ENCODE measurements at regions not wholly inside any gene's neighbourhood (a gene's known extent, or its start where the extent isn't known, plus 50 kb on each side); places are given as distances from the start of the nearest gene placed in this dataset.

GRCh38 chr6:139581485-139581865 lies 207.0 kb upstream of the CITED2 start:
- no peak overlapping the region for H2AFZ ChIP-seq
- no peaks in the 10 kb centered on the region for H3K79me2 ChIP-seq (ENCODE audit: low read depth)
- H4K20me1 ChIP-seq (ENCODE audit: insufficient read depth), result no peaks in the 10 kb centered on the region
- H3K36me3 ChIP-seq (ENCODE audit: low read depth), result no peaks in the 10 kb centered on the region
- no peak for TF ChIP-seq EZH2 (IDR thresholded peaks at IDR 0.05; ENCODE audit: low read depth)
- TF ChIP-seq CTCF (conservative IDR thresholded peaks at IDR 0.05), result no peak
- no TSS peak for BruUV-seq (replicated peaks)
- no peak overlapping the region for H3K4me3 ChIP-seq
- CTCF ChIA-PET, result no interaction called here
- H3K4me1 ChIP-seq (replicated peaks; ENCODE audit: insufficient read depth), result peaks cover 33% of the 10 kb centered on the region
- no peak overlapping the region for H3K27ac ChIP-seq
- H3F3A ChIP-seq (ENCODE audit: insufficient read depth, low read depth), result peaks cover 19% of the 10 kb centered on the region
- intact Hi-C loops (cut with micrococcal nuclease; ENCODE audit: unreplicated experiment), result loop anchor here (10.0 kb wide), 1 partner anchor 413 kb away; no protein-coding TSS in a partner anchor
- H3K4me2 ChIP-seq, result no peak overlapping the region
- no peaks in the 10 kb centered on the region for H3K9me2 ChIP-seq (ENCODE audit: insufficient read depth)
- H3K27me3 ChIP-seq (ENCODE audit: insufficient read depth, low read depth), result no peaks in the 10 kb centered on the region
- no peak for DNase-seq
- POLR2A ChIA-PET (ENCODE audit: unreplicated experiment), result interaction anchor here (0.6 kb wide), 1 partner anchor 57 kb away, joined by 4 read pairs; no protein-coding TSS in a partner anchor
- H3K9me3 ChIP-seq (ENCODE audit: insufficient read depth, low read depth), result peaks cover 4% of the 10 kb centered on the region

DNA sequence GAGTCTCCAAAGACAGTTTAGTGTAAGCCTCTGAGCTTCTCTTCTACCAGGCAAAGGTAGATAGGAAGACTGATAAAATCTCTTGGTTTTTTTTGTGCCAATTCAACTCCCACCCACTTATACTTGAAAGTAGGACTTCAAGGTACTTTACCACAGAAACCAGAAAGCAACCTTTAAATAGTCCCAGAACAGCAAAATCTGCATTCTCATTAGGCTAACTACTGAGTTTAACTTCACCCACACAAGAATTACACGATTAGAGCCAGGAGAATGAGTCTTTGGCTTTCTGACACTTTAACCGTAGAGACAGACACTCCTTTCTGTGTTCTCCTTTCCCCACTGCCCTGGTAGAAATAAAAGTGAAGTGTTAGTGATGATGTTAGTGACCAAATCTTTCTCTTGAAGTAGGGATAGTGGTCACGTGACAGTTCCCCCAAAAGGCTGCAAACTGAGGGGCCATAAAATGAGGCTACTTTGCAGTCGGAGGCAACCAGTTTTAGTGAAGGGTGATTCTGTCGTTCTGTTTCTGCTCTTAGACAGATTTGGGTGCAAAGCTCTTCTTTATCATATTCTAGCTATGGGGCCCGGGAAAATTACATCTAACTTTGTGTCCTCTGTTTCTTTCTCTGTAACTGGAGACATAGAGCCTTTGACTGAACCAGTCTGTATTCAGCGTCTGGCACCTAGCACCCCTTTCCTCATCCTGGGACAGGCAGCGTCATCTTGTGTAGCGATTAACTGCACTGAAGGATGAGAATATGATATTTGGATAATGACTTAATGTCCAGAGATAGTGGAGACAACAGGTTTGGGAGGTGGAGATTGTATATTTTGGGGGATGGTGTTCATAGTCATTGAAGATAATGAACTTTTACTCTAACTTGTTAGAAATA lies 206.4 kb upstream of the CITED2 start:
- ChIA-PET CTCF (no interaction called here), POLR2A (ENCODE audit: unreplicated experiment) (interaction anchor here (0.6 kb wide), 1 partner anchor 57 kb away, joined by 4 read pairs; no protein-coding TSS in a partner anchor)
- H3F3A ChIP-seq (ENCODE audit: insufficient read depth, low read depth), result peaks cover 13% of the 10 kb centered on the region; the same call in 1 of the 2 replicates
- no peak overlapping the region for H3K27ac ChIP-seq
- DNase-seq, result peak in 1 of 2 experiments; percentile 11
- intact Hi-C loops (cut with micrococcal nuclease; ENCODE audit: unreplicated experiment), result loop anchor here (10.0 kb wide), 1 partner anchor 414 kb away; no protein-coding TSS in a partner anchor
- peaks cover 27% of the 10 kb centered on the region for H3K4me1 ChIP-seq (replicated peaks; ENCODE audit: insufficient read depth)
- no TSS peak for BruUV-seq (replicated peaks)
- H3K9me3 ChIP-seq (ENCODE audit: insufficient read depth, low read depth), result peaks cover 4% of the 10 kb centered on the region
- H3K9me2 ChIP-seq (ENCODE audit: insufficient read depth), result no peaks in the 10 kb centered on the region
- no peaks in the 10 kb centered on the region for H3K79me2 ChIP-seq (ENCODE audit: low read depth)
- H3K4me3 ChIP-seq, result no peak overlapping the region
- H2AFZ ChIP-seq, result no peak overlapping the region
- no peaks in the 10 kb centered on the region for H4K20me1 ChIP-seq (ENCODE audit: insufficient read depth)
- H3K36me3 ChIP-seq (ENCODE audit: low read depth), result no peaks in the 10 kb centered on the region
- H3K27me3 ChIP-seq (ENCODE audit: insufficient read depth, low read depth), result no peaks in the 10 kb centered on the region
- TF ChIP-seq EZH2 (IDR thresholded peaks at IDR 0.05; ENCODE audit: low read depth) (no peak), CTCF (conservative IDR thresholded peaks at IDR 0.05) (no peak)
- no peak overlapping the region for H3K4me2 ChIP-seq

DNA sequence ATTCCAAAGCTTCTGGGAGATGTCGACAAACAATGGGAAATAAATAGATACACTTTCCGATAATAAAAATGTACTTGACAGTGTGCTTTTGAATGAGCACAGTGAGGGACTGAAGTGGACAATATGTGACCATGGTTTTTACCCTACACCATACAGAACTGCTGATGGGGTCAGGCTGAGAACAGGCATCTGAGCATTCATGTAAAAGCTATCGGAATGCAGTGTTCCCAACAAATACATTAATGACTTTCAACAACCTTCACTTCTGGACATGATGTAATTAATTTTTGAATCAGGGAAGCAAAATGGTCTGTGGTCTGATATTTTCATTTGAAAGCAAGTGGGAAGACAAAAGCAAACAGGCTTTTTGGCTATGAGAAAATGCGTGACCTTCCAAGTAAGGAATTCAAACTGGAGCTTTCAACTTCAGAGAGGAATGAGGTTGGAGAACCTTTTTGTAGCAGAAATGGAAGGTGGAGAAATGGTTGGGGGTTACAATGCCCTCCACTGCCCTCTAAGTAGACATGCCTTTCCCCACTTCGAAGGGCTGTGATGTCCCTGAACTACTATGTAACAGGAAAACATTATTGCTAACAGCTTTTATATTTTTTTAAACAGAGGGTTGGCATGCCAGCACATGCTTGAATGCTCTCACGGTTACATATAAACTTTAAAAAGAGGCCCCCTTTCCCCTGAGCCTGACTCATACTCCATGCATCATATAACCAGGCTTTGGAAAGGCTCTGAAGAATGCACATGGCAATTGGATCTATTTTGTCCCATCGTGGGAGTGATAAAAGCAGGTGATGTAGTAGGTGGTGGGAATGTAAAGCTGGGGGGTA lies 203.5 kb upstream of the CITED2 start:
- no peak overlapping the region for H3K4me3 ChIP-seq
- POLR2A ChIA-PET (ENCODE audit: unreplicated experiment), result no interaction called here
- CTCF ChIA-PET, result no interaction called here
- H3K36me3 ChIP-seq (ENCODE audit: low read depth), result no peaks in the 10 kb centered on the region
- no peak overlapping the region for H2AFZ ChIP-seq
- H3K27ac ChIP-seq, result no peak overlapping the region
- H3K79me2 ChIP-seq (ENCODE audit: low read depth), result no peaks in the 10 kb centered on the region
- no TSS peak for BruUV-seq (replicated peaks)
- no peaks in the 10 kb centered on the region for H3K27me3 ChIP-seq (ENCODE audit: insufficient read depth, low read depth)
- peaks cover 8% of the 10 kb centered on the region; the same call in 1 of the 2 replicates for H3F3A ChIP-seq (ENCODE audit: insufficient read depth, low read depth)
- H3K9me3 ChIP-seq (ENCODE audit: insufficient read depth, low read depth), result no peaks in the 10 kb centered on the region; the same call in 1 of the 2 replicates
- DNase-seq, result peak in 1 of 2 experiments; percentile 31
- intact Hi-C loops (cut with micrococcal nuclease; ENCODE audit: unreplicated experiment), result no loop called here
- no peaks in the 10 kb centered on the region for H3K9me2 ChIP-seq (ENCODE audit: insufficient read depth)
- H4K20me1 ChIP-seq (ENCODE audit: insufficient read depth), result no peaks in the 10 kb centered on the region
- no peak overlapping the region for H3K4me2 ChIP-seq
- TF ChIP-seq EZH2 (IDR thresholded peaks at IDR 0.05; ENCODE audit: low read depth) (no peak), CTCF (conservative IDR thresholded peaks at IDR 0.05) (no peak)
- H3K4me1 ChIP-seq (replicated peaks; ENCODE audit: insufficient read depth), result peaks cover 9% of the 10 kb centered on the region

All from PC-9 (cell line).